ENCODE measurements at regions not wholly inside any gene's neighbourhood (a gene's known extent, or its start where the extent isn't known, plus 50 kb on each side); places are given as distances from the start of the nearest gene placed in this dataset.

DNA sequence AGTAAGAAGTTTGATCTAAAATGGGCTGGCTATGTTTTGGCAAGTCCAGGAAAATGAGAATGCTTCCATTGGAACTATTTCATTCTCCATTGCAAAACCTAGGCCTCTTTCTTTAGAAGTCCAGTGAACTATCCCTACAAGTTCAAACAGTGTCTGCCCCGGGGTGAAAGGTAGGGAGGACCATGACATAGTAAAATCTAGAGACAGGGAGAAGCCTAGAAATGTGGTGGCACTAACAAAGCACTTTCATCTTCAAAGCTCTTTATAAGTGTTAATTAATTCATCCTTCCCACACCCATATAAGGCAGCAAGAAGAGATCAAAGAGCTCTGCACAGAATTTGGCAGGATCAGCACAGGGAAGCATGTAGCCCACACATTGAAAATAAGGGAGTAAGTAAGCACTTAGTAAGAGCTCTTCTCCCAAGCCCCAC, 214.5 kb downstream of the IRS1 start:
- in situ Hi-C loops (cut with MboI; ENCODE audit: low pct_unique_long_range_greater_than_20kb, low sequenced_read_pairs) = no loop called here
- DNase-seq = no peak

GRCh38 chr2:226584518-226585055, 215.0 kb downstream of the IRS1 start:
- no peak for DNase-seq
- in situ Hi-C loops (cut with MboI; ENCODE audit: low pct_unique_long_range_greater_than_20kb, low sequenced_read_pairs) = no loop called here

- no peak for DNase-seq
- in situ Hi-C loops (cut with MboI; ENCODE audit: low pct_unique_long_range_greater_than_20kb, low sequenced_read_pairs) = no loop called here
These were observed 215.9 kb downstream of the IRS1 start for GRCh38 chr2:226583715-226584114.

- no peak for DNase-seq
- in situ Hi-C loops (cut with MboI; ENCODE audit: low pct_unique_long_range_greater_than_20kb, low sequenced_read_pairs) = no loop called here
These were observed 218.0 kb downstream of the IRS1 start for GRCh38 chr2:226581661-226582060.

- in situ Hi-C loops (cut with MboI; ENCODE audit: low pct_unique_long_range_greater_than_20kb, low sequenced_read_pairs) = no loop called here
- DNase-seq = no peak
These were observed 218.6 kb downstream of the IRS1 start for GRCh38 chr2:226581004-226581403.

- DNase-seq = no peak
- in situ Hi-C loops (cut with MboI; ENCODE audit: low pct_unique_long_range_greater_than_20kb, low sequenced_read_pairs) = no loop called here
These were observed 219.2 kb downstream of the IRS1 start for GRCh38 chr2:226580403-226580802.

DNA sequence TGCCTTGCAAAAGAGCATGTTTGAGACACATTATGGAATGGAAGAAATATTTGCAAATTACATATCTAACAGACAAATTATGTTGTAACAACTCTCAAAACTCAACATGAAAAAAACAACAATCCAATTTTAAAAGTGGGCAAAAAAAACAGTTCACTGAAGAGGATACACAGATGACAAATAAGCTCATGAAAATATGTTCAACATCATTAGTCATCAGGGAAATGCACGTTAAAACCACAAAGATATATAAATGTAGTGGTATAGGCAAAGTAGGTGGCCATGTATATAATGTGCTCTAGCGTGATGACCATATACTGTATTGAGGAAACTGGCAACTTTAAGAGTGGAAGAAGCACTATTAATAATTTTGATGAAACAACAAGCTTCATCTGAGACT, 220.1 kb downstream of the IRS1 start:
- in situ Hi-C loops (cut with MboI; ENCODE audit: low pct_unique_long_range_greater_than_20kb, low sequenced_read_pairs) = no loop called here

GRCh38 chr2:226578879-226579278, 220.7 kb downstream of the IRS1 start:
- DNase-seq = no peak
- in situ Hi-C loops (cut with MboI; ENCODE audit: low pct_unique_long_range_greater_than_20kb, low sequenced_read_pairs) = no loop called here

More for the DNA sequence above, 220.1 kb downstream of the IRS1 start:
- no peak for DNase-seq

- DNase-seq = no peak
- in situ Hi-C loops (cut with MboI; ENCODE audit: low pct_unique_long_range_greater_than_20kb, low sequenced_read_pairs) = no loop called here
These were observed 221.2 kb downstream of the IRS1 start for GRCh38 chr2:226578373-226578772.

GRCh38 chr2:226575928-226576327, 223.7 kb downstream of the IRS1 start:
- in situ Hi-C loops (cut with MboI; ENCODE audit: low pct_unique_long_range_greater_than_20kb, low sequenced_read_pairs) = no loop called here
- no peak for DNase-seq

DNA sequence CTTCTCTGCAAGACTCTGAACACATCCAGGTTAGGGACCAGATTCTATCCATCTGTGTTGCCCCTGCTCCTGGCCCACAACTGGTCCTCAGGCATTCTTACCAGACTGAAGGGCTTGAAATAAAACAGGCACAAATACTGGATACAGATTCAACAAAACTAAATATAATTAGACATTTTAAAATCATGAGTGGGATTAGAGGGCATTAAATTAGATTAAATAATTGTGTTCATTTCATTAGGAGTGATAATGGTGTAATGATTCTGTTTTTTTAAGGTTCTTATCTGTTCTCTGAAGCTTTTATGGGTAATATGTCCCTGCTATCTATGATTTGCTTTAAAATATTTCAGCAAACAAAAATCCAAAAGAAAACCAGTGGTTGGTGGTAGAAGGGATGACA, 226.5 kb downstream of the IRS1 start:
- in situ Hi-C loops (cut with MboI; ENCODE audit: low pct_unique_long_range_greater_than_20kb, low sequenced_read_pairs) = no loop called here
- DNase-seq = no peak

DNA sequence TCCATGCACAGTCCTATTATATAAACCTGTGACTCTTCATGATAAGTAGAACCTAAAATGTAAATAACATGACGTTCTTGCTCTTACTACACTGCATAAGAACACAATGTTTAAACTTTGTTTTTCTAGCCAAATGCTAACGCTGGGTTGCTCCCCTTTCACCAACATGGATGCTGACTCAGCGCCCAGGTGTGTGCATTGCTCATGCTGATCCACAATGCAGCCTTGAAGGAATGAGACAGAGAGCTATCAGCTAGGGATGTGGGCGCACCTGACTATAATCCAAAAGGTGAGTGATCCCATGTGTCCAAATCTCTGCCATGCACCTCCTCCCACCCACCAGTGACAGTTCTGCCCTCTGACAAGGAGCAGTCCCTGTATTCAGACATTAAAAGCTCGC, 235.0 kb downstream of the IRS1 start:
- no peak for DNase-seq
- in situ Hi-C loops (cut with MboI; ENCODE audit: low pct_unique_long_range_greater_than_20kb, low sequenced_read_pairs) = no loop called here

GRCh38 chr2:226561962-226562361, 237.7 kb downstream of the IRS1 start:
- in situ Hi-C loops (cut with MboI; ENCODE audit: low pct_unique_long_range_greater_than_20kb, low sequenced_read_pairs) = no loop called here
- no peak for DNase-seq

DNA sequence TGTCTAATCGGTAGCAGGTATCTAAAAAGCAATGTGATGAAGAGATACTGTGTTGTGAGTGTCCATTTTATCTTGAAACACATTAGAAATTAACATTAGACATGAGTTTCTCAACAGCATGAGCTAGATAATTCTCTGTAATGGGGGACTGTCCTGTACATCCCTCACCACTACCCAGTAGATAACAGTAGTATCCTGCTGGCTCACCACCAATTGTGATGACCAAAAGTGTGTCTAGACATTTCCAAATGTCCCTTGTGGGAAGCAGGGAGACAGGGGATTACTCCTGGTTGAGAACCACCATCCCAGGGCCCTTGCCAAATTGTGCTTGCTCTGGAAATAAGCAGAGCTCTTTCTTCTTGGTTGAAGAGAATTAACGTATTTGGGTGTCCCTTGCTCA, 239.3 kb downstream of the IRS1 start:
- in situ Hi-C loops (cut with MboI; ENCODE audit: low pct_unique_long_range_greater_than_20kb, low sequenced_read_pairs) = no loop called here
- DNase-seq = no peak

- no peak for DNase-seq
- in situ Hi-C loops (cut with MboI; ENCODE audit: low pct_unique_long_range_greater_than_20kb, low sequenced_read_pairs) = no loop called here
These were observed 240.1 kb downstream of the IRS1 start for GRCh38 chr2:226559536-226559935.

GRCh38 chr2:226558418-226558817, 241.2 kb downstream of the IRS1 start:
- DNase-seq = no peak
- in situ Hi-C loops (cut with MboI; ENCODE audit: low pct_unique_long_range_greater_than_20kb, low sequenced_read_pairs) = no loop called here

DNA sequence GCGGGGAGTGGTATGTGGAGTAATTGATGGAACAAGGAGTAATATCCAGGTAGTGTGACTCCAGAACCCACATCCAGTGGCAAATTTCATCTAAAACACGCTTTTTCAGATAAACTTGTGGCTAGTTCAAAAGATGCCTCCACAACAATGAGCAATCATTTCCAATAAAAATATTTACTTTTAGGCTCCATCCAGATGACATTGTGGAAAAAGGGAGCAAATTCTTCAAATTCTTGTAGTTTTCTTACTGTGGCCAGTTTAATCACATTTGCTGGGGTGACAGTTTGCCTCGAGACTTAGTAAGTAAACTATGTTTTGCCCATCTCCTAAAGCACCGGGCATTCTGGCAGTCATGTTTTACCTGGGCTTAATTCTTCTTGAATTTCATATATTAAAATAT, 243.6 kb downstream of the IRS1 start:
- in situ Hi-C loops (cut with MboI; ENCODE audit: low pct_unique_long_range_greater_than_20kb, low sequenced_read_pairs) = no loop called here
- no peak for DNase-seq

DNA sequence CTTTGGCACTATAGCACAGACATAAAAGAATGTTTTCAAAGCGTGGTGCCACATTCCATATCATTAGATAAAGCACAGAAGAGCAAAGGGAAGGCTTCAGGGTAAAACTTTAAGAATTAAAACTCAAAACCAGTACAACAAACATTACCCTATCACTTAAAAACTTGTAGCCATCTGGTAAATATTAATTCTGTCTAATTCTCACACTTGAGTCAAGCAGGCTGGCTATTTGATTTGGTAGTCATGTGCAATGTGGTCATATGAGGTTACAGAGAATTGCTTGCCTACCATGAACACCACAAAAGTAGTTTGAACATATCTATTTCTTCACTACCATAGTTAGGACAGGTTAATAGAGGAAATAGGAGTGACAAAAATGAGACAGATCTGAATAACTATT, 244.9 kb downstream of the IRS1 start:
- DNase-seq = no peak
- in situ Hi-C loops (cut with MboI; ENCODE audit: low pct_unique_long_range_greater_than_20kb, low sequenced_read_pairs) = no loop called here

GRCh38 chr2:226553333-226553732, 246.3 kb downstream of the IRS1 start:
- DNase-seq = no peak
- in situ Hi-C loops (cut with MboI; ENCODE audit: low pct_unique_long_range_greater_than_20kb, low sequenced_read_pairs) = no loop called here

GRCh38 chr2:226552571-226553285, 246.9 kb downstream of the IRS1 start:
- no peak for DNase-seq
- in situ Hi-C loops (cut with MboI; ENCODE audit: low pct_unique_long_range_greater_than_20kb, low sequenced_read_pairs) = no loop called here

DNA sequence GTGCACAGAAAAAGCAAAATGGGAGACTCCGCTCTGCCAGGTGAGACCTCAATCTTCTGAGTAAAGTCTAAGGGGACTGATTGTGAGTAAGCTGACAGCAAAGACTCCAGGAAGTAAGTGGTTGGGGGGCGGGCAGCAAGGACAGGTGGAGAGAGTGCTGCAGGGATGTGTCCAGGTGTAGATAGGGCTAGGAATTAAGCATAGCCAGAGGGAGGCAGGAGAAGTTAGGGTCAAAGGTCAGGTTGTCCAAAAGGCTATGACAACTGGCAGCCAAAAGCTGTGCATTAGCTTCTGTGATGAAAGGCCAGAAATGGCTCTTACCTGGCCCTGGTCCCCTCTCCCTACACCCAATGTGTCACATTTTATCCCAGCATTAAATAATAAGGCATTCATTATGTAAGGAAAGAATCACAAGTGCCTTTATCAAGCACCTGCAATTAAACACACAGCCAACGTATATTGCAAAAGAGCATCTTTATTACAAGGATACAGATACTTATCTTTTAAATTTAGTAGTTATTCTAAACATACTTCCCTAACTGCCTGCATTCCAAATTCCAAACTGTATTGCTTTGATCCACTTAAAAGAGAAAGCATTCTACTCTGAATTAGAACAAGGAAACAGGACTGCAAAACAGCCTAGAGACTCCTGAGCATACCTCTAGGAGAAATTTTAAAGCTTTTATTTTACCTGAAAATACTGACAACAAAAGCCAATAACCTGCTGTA, 247.9 kb downstream of the IRS1 start:
- in situ Hi-C loops (cut with MboI; ENCODE audit: low pct_unique_long_range_greater_than_20kb, low sequenced_read_pairs) = no loop called here

More for the DNA sequence above, 247.9 kb downstream of the IRS1 start:
- DNase-seq = no peak
